Endothelial cell (in vitro differentiated cells): ENCODE measurements at regions not wholly inside any gene's neighbourhood (a gene's known extent, or its start where the extent isn't known, plus 50 kb on each side); places are given as distances from the start of the nearest gene placed in this dataset.

ENCODE experiments used
- DNase-seq: peaks from one replicate; pipeline ENCODE4 v3.0.0; 2021; ENCODE audit warnings: low spot score
- H3K27ac Mint-ChIP-seq: one replicate; pipeline ENCODE4 v1.8.0; 2021; ENCODE audit warnings: mixed read lengths, inconsistent platforms; ENCODE audit not compliant: unreplicated experiment
- H3K27me3 Mint-ChIP-seq: one replicate; pipeline ENCODE4 v1.8.0; 2021; ENCODE audit warnings: mild to moderate bottlenecking, moderate library complexity, mixed read lengths, inconsistent platforms; ENCODE audit not compliant: unreplicated experiment
- H3K36me3 Mint-ChIP-seq: one replicate; pipeline ENCODE4 v1.8.0; 2021; ENCODE audit warnings: mild to moderate bottlenecking, low read depth, mixed read lengths, inconsistent platforms; ENCODE audit not compliant: unreplicated experiment
- H3K4me1 Mint-ChIP-seq: one replicate; pipeline ENCODE4 v1.8.0; 2021; ENCODE audit warnings: mild to moderate bottlenecking, mixed read lengths, inconsistent platforms; ENCODE audit not compliant: unreplicated experiment
- H3K4me3 Mint-ChIP-seq: one replicate; pipeline ENCODE4 v1.8.0; 2021; ENCODE audit warnings: mild to moderate bottlenecking, mixed read lengths, inconsistent platforms; ENCODE audit not compliant: unreplicated experiment
- H3K9me3 Mint-ChIP-seq: one replicate; pipeline ENCODE4 v1.8.0; 2021; ENCODE audit warnings: mixed read lengths, inconsistent platforms; ENCODE audit not compliant: unreplicated experiment
- CTCF ChIP-seq: fragments of 200-600 bp; sonication (generic); IDR thresholded peaks from one replicate; pipeline ENCODE4 v1.5.0; 2021; ENCODE audit warnings: antibody characterized with exemption; ENCODE audit not compliant: unreplicated experiment

- Mint-ChIP-seq H3K36me3 (no peaks in the 10 kb centered on the region), H3K27ac (no peak overlapping the region), H3K27me3 (no peaks in the 10 kb centered on the region), H3K4me1 (no peaks in the 10 kb centered on the region), H3K4me3 (no peak overlapping the region), H3K9me3 (no peaks in the 10 kb centered on the region)
- no peak for DNase-seq
- no peak for TF ChIP-seq CTCF
Measured at GRCh38 chr4:57412259-57413054, 302.3 kb upstream of the IGFBP7 start.

DNA sequence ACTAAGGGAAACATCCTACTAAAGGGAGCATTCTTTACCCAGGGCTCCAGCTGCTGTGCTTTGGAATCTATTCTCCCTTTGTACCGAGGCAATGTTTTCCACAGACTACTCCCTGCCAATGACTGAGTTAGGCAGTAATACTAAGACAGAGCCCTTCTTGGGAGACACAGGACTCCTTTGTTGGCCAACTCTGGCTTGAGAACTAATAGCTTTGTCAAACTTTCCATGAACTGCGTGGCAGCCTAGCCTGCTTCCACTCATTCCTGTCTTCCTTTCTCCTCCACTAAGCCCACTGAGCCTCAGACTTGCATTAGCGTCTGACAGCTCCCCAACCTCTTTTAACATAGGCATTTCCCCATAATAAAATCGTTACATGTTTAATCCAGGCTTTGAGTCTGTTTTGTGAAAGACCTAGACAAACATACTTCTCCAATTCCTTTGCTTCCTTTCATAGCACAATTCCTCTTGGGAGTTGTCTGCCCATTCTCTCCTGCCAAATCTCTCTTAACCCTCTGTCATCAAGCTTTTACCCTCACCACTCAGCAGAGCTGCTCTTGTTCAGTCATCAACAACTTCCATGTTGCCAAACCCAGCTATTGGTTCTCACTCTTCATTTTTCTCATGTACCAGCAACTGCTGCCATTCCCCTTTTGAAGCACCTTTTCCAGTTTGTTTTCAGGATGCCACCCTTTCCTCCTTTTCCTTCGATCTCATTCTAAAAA, 300.3 kb upstream of the IGFBP7 start:
- DNase-seq, result no peak
- Mint-ChIP-seq H3K27ac (no peak overlapping the region), H3K4me3 (no peak overlapping the region), H3K27me3 (no peaks in the 10 kb centered on the region), H3K36me3 (no peaks in the 10 kb centered on the region), H3K9me3 (no peaks in the 10 kb centered on the region), H3K4me1 (no peaks in the 10 kb centered on the region)
- no peak for TF ChIP-seq CTCF

DNA sequence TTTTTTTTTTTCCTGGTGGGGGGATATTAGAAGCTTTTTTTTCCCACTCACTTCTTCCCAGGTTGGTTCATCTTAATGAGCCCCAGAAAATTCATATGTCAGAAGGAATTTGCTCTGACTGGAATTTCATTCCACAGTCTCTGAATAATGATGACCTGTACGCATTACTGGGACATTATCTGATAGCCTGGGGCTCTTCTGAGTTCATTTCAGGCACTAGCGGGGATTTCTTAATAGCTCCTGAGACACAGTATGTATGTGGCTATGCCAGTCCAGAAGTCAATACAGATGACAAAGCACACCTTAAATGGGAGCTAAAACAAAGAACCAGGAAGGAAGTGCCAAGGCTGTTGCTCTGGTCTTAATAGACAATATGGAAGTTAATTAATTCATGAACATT, 295.2 kb upstream of the IGFBP7 start:
- H3K27ac Mint-ChIP-seq, result no peak overlapping the region
- no peaks in the 10 kb centered on the region for H3K9me3 Mint-ChIP-seq
- DNase-seq, result no peak
- H3K27me3 Mint-ChIP-seq, result peaks cover 2% of the 10 kb centered on the region
- H3K36me3 Mint-ChIP-seq, result no peaks in the 10 kb centered on the region
- no peak overlapping the region for H3K4me3 Mint-ChIP-seq
- TF ChIP-seq CTCF, result no peak
- H3K4me1 Mint-ChIP-seq, result peaks cover 9% of the 10 kb centered on the region

DNA sequence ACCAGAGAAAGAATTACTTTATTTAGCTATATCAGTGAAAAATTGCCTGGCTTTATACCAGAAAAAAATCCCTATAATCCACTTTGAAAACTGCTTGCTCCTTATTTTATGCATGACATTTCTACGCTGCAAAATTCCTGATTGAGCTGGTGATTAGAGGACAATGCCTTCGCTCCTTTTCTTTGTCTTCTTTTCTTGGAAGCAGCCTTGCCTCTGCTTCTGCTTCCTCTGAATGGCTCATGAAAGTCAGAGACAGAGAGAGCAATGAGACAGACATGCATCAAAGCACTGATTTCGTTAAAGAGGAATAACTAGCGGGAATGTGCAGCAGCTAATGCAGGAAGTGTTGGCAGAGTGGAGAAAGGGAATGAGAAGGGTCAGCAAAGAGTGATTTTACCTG, 294.3 kb upstream of the IGFBP7 start:
- no peak for TF ChIP-seq CTCF
- no peak overlapping the region for H3K4me3 Mint-ChIP-seq
- H3K4me1 Mint-ChIP-seq, result peaks cover 9% of the 10 kb centered on the region
- no peak overlapping the region for H3K27ac Mint-ChIP-seq
- no peak for DNase-seq
- H3K9me3 Mint-ChIP-seq, result no peaks in the 10 kb centered on the region
- no peaks in the 10 kb centered on the region for H3K36me3 Mint-ChIP-seq
- peaks cover 2% of the 10 kb centered on the region for H3K27me3 Mint-ChIP-seq

GRCh38 chr4:57403591-57403990, 293.4 kb upstream of the IGFBP7 start:
- peaks cover 2% of the 10 kb centered on the region for H3K27me3 Mint-ChIP-seq
- H3K4me3 Mint-ChIP-seq, result no peak overlapping the region
- no peak overlapping the region for H3K27ac Mint-ChIP-seq
- no peaks in the 10 kb centered on the region for H3K36me3 Mint-ChIP-seq
- no peak for TF ChIP-seq CTCF
- no peaks in the 10 kb centered on the region for H3K9me3 Mint-ChIP-seq
- H3K4me1 Mint-ChIP-seq, result peaks cover 9% of the 10 kb centered on the region
- DNase-seq, result no peak
